ENCODE measurements at regions not wholly inside any gene's neighbourhood (a gene's known extent, or its start where the extent isn't known, plus 50 kb on each side); places are given as distances from the start of the nearest gene placed in this dataset.

GRCh38 chr10:33722067-33722466 lies 387.6 kb upstream of the NRP1 start:
- TF ChIP-seq CTCF (conservative IDR thresholded peaks at IDR 0.05; ENCODE audit: low read length), result no peak
- TF ChIP-seq EZH2phosphoT487 (IDR thresholded peaks at IDR 0.05; ENCODE audit: borderline replicate concordance), result no peak
